HCT116 (cell line): ENCODE measurements at regions not wholly inside any gene's neighbourhood (a gene's known extent, or its start where the extent isn't known, plus 50 kb on each side); places are given as distances from the start of the nearest gene placed in this dataset.

Experiments used
- CEBPB ChIP-seq: IDR thresholded peaks from 2 replicates; pipeline ENCODE4 v1.6.1; 2012; ENCODE audit warnings: low read depth
- CTCF ChIP-seq, 3 experiments: fragments of 200-600 bp in 1 of 3; sonication (generic) in 1 of 3; IDR thresholded peaks in 2 of 3; conservative IDR thresholded peaks in 1 of 3; 2 replicates each; pipeline ENCODE4 v1.5.1; 2012 to 2017; ENCODE audit warnings: low read depth in 2 of 3, low read length in 2 of 3, antibody characterized with exemption in 1 of 3, borderline replicate concordance in 1 of 3, control low read depth in 1 of 3, mild to moderate bottlenecking in 1 of 3, mixed read lengths in 1 of 3, mixed run types in 1 of 3, moderate library complexity in 1 of 3; ENCODE audit not compliant: insufficient read depth in 1 of 3
- ELF1 ChIP-seq: IDR thresholded peaks from 2 replicates; pipeline ENCODE4 v1.6.1; 2012; ENCODE audit warnings: low read depth, borderline replicate concordance
- EZH2 ChIP-seq: fragments of 200-600 bp; sonication (generic); IDR thresholded peaks from 2 replicates; pipeline ENCODE4 v1.6.1; 2017; ENCODE audit warnings: antibody characterized with exemption, mixed run types
- POLR2A ChIP-seq: IDR thresholded peaks from 2 replicates; pipeline ENCODE4 v1.7.0; 2011; ENCODE audit warnings: borderline replicate concordance; ENCODE audit not compliant: insufficient read depth, insufficient read length; ENCODE audit errors: extremely low read depth
- RAD21 ChIP-seq: IDR thresholded peaks from 2 replicates; pipeline ENCODE4 v1.6.1; 2012; ENCODE audit warnings: low read depth, mild to moderate bottlenecking
- REST ChIP-seq: IDR thresholded peaks from 2 replicates; pipeline ENCODE4 v1.6.1; 2012; ENCODE audit warnings: low read depth

GRCh38 chr5:123289210-123289609 lies 134.0 kb downstream of the CEP120 start:
- TF ChIP-seq RAD21 (no peak), CTCF (IDR thresholded peaks at IDR 0.05 in 2 of 3, conservative IDR thresholded peaks at IDR 0.05 in 1 of 3; ENCODE audit: borderline replicate concordance in 1 of 3, insufficient read depth in 1 of 3, low read depth in 2 of 3, low read length in 2 of 3) (no peak), REST (no peak), ELF1 (no peak), CEBPB (no peak), EZH2 (no peak), POLR2A (no peak)
